Mesenchymal stem cell (in vitro differentiated cells and primary cell): ENCODE measurements at regions not wholly inside any gene's neighbourhood (a gene's known extent, or its start where the extent isn't known, plus 50 kb on each side); places are given as distances from the start of the nearest gene placed in this dataset.
A peak's percentile ranks its signal among the peaks of the same experiment; 100 is the strongest.

Source experiments
- DNase-seq: peaks from one replicate; pipeline ENCODE4 v3.0.0-alpha.2; 2013
- H2AFZ ChIP-seq: one replicate; pipeline ENCODE4 v1.6.1; 2013; ENCODE audit warnings: low read depth, mild to moderate bottlenecking, control low read depth, inconsistent platforms, low read length, moderate library complexity
- H2AK5ac ChIP-seq: 2 replicates; pipeline ENCODE4 v1.6.1; 2013; ENCODE audit warnings: low read length, moderate library complexity, mild to moderate bottlenecking, inconsistent platforms; ENCODE audit not compliant: severe bottlenecking
- H2BK120ac ChIP-seq: one replicate; pipeline ENCODE4 v1.6.1; 2013; ENCODE audit warnings: low read depth, mild to moderate bottlenecking, inconsistent platforms, low read length, moderate library complexity
- H2BK12ac ChIP-seq, 2 experiments: one replicate each; pipeline ENCODE4 v1.6.1; 2013; ENCODE audit warnings: inconsistent platforms in 2 of 2, low read length in 2 of 2, mild to moderate bottlenecking in 2 of 2, moderate library complexity in 2 of 2, control low read depth in 1 of 2
- H2BK15ac ChIP-seq: one replicate; pipeline ENCODE4 v1.6.1; 2013; ENCODE audit warnings: mild to moderate bottlenecking, low read depth, inconsistent platforms; ENCODE audit not compliant: poor library complexity, severe bottlenecking
- H2BK5ac ChIP-seq: 2 replicates; pipeline ENCODE4 v1.6.1; 2013; ENCODE audit warnings: low read depth, mild to moderate bottlenecking, low read length, control low read depth, inconsistent platforms; ENCODE audit not compliant: poor library complexity, severe bottlenecking
- H3K14ac ChIP-seq, 2 experiments: one replicate each; pipeline ENCODE4 v1.6.1; 2013; ENCODE audit warnings: inconsistent platforms in 2 of 2, low read length in 2 of 2, control low read depth in 1 of 2, mild to moderate bottlenecking in 1 of 2, moderate library complexity in 1 of 2
- H3K18ac ChIP-seq, 2 experiments: one replicate each; pipeline ENCODE4 v1.6.1; 2013; ENCODE audit warnings: inconsistent platforms in 2 of 2, low read length in 2 of 2, control low read depth in 1 of 2, low read depth in 1 of 2, mild to moderate bottlenecking in 1 of 2
- H3K23ac ChIP-seq, 2 experiments: one replicate each; pipeline ENCODE4 v1.6.1; 2013; ENCODE audit warnings: inconsistent platforms in 2 of 2, low read length in 2 of 2, mild to moderate bottlenecking in 2 of 2, moderate library complexity in 2 of 2, control low read depth in 1 of 2
- H3K27ac ChIP-seq: 2 replicates; pipeline ENCODE4 v1.5.1; 2013; ENCODE audit warnings: mild to moderate bottlenecking, moderate library complexity, low read length, control low read depth, inconsistent platforms; ENCODE audit not compliant: poor library complexity, severe bottlenecking
- H3K27me3 ChIP-seq, 2 experiments: 2 replicates each; pipeline versions ENCODE4 v1.6.1 to v1.7.0; 2013; ENCODE audit warnings: low read length in 2 of 2, mild to moderate bottlenecking in 2 of 2, moderate library complexity in 2 of 2, control low read depth in 1 of 2, inconsistent platforms in 1 of 2; ENCODE audit not compliant: control insufficient read depth in 1 of 2, insufficient read depth in 1 of 2
- H3K36me3 ChIP-seq, 2 experiments: 2 replicates each; pipeline versions ENCODE4 v1.6.1 to v1.7.0; 2013; ENCODE audit warnings: low read length in 2 of 2, control low read depth in 1 of 2, inconsistent platforms in 1 of 2, low read depth in 1 of 2, mild to moderate bottlenecking in 1 of 2; ENCODE audit not compliant: insufficient read depth in 2 of 2, control insufficient read depth in 1 of 2
- H3K4ac ChIP-seq, 2 experiments: one replicate each; pipeline ENCODE4 v1.6.1; 2013; ENCODE audit warnings: inconsistent platforms in 2 of 2, low read length in 2 of 2, mild to moderate bottlenecking in 2 of 2, moderate library complexity in 2 of 2, control low read depth in 1 of 2, low read depth in 1 of 2
- H3K4me1 ChIP-seq: 2 replicates; pipeline ENCODE4 v1.6.1; 2013; ENCODE audit warnings: low read depth, low read length, control low read depth; ENCODE audit not compliant: control insufficient read depth, insufficient read depth
- H3K4me2 ChIP-seq: 2 replicates; pipeline ENCODE4 v1.6.1; 2013; ENCODE audit warnings: low read length, mild to moderate bottlenecking, inconsistent platforms; ENCODE audit not compliant: poor library complexity, severe bottlenecking
- H3K4me3 ChIP-seq, 2 experiments: 2 replicates each; pipeline versions ENCODE4 v1.5.1 to v1.7.0; 2013; ENCODE audit warnings: low read length in 2 of 2, mild to moderate bottlenecking in 2 of 2, control low read depth in 1 of 2, low read depth in 1 of 2; ENCODE audit not compliant: insufficient read depth in 1 of 2
- H3K79me1 ChIP-seq: replicated peaks from 2 replicates; pipeline ENCODE4 v1.6.1; 2013; ENCODE audit warnings: mild to moderate bottlenecking, control low read depth, low read length, inconsistent platforms; ENCODE audit not compliant: poor library complexity, severe bottlenecking
- H3K9ac ChIP-seq: 2 replicates; pipeline ENCODE4 v1.7.0; 2013; ENCODE audit warnings: mild to moderate bottlenecking, low read length, moderate library complexity
- H3K9me3 ChIP-seq: 2 replicates; pipeline ENCODE4 v1.7.0; 2013; ENCODE audit warnings: mild to moderate bottlenecking, low read length; ENCODE audit not compliant: control insufficient read depth
- H4K8ac ChIP-seq: one replicate; pipeline ENCODE4 v1.6.1; 2013; ENCODE audit warnings: inconsistent platforms, mild to moderate bottlenecking, low read length, moderate library complexity
- H4K91ac ChIP-seq: one replicate; pipeline ENCODE4 v1.6.1; 2013; ENCODE audit warnings: mild to moderate bottlenecking, low read length, inconsistent platforms
- WGBS: methylation state at CpG from one replicate; pipeline ENCODE4 v1.1.7; 2013; ENCODE audit warnings: mixed read lengths; 5-methylcytosine and 5-hydroxymethylcytosine counted together

GRCh38 chr5:33321026-33321425, 119.7 kb upstream of the TARS1 start:
- no peaks in the 10 kb centered on the region for H3K36me3 ChIP-seq
- H2BK120ac ChIP-seq: no peak overlapping the region
- peak overlapping the region; percentile 55 for H3K27ac ChIP-seq
- H2AK5ac ChIP-seq: no peak overlapping the region
- H4K91ac ChIP-seq: no peak overlapping the region
- H2BK15ac ChIP-seq: no peak overlapping the region
- peak; percentile 79 for DNase-seq
- no peak overlapping the region for H3K4me3 ChIP-seq
- 7% methylated on average over 1 of the region's 1 CpG for WGBS
- no peak overlapping the region for H2BK12ac ChIP-seq
- H3K27me3 ChIP-seq: no peaks in the 10 kb centered on the region
- H3K4me1 ChIP-seq: no peaks in the 10 kb centered on the region
- no peak overlapping the region for H4K8ac ChIP-seq
- H2BK5ac ChIP-seq: no peak overlapping the region
- H3K14ac ChIP-seq: no peak overlapping the region
- no peak overlapping the region for H3K4ac ChIP-seq
- peak overlapping the region; percentile 79 for H3K9ac ChIP-seq
- H3K9me3 ChIP-seq: no peaks in the 10 kb centered on the region
- H3K4me2 ChIP-seq: no peak overlapping the region
- no peak overlapping the region for H3K23ac ChIP-seq
- no peaks in the 10 kb centered on the region for H3K79me1 ChIP-seq
- H2AFZ ChIP-seq: no peak overlapping the region
- no peak overlapping the region for H3K18ac ChIP-seq

DNA sequence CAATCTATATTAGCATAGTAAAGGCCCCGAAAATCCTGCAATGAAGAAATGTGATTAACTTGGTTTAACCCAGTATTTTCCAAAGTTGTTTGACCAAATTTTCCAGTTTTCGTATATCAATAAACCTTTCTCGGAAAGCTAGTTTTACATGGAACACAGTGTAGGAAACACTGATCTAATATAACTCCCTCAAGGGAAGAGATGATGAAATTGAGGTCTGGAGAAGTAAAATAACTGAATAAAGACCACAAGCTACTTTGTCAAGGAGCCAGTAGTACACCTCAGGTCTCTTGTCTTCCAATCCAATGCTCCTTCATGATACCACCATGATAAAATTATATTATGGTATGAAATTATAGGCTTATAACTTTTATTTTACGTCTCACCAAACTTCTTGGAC, 118.1 kb upstream of the TARS1 start:
- no peaks in the 10 kb centered on the region for H3K36me3 ChIP-seq
- no peak overlapping the region for H4K8ac ChIP-seq
- WGBS: 71% methylated on average over 1 of the region's 4 CpGs
- H3K4me3 ChIP-seq: peak overlapping the region in 1 of 2 experiments; percentile 63
- no peak for DNase-seq
- no peak overlapping the region for H2BK15ac ChIP-seq
- no peak overlapping the region for H3K4me2 ChIP-seq
- no peak overlapping the region for H2AFZ ChIP-seq
- no peak overlapping the region for H3K4ac ChIP-seq
- no peak overlapping the region for H3K23ac ChIP-seq
- H4K91ac ChIP-seq: no peak overlapping the region
- H3K4me1 ChIP-seq: no peaks in the 10 kb centered on the region
- H3K27me3 ChIP-seq: no peaks in the 10 kb centered on the region
- peak overlapping the region; percentile 89 for H3K9ac ChIP-seq
- no peak overlapping the region for H3K18ac ChIP-seq
- H2BK12ac ChIP-seq: no peak overlapping the region
- no peak overlapping the region for H2BK5ac ChIP-seq
- no peak overlapping the region for H2AK5ac ChIP-seq
- no peaks in the 10 kb centered on the region for H3K9me3 ChIP-seq
- H3K27ac ChIP-seq: no peak overlapping the region
- H2BK120ac ChIP-seq: no peak overlapping the region
- H3K79me1 ChIP-seq: no peaks in the 10 kb centered on the region
- H3K14ac ChIP-seq: no peak overlapping the region

DNA sequence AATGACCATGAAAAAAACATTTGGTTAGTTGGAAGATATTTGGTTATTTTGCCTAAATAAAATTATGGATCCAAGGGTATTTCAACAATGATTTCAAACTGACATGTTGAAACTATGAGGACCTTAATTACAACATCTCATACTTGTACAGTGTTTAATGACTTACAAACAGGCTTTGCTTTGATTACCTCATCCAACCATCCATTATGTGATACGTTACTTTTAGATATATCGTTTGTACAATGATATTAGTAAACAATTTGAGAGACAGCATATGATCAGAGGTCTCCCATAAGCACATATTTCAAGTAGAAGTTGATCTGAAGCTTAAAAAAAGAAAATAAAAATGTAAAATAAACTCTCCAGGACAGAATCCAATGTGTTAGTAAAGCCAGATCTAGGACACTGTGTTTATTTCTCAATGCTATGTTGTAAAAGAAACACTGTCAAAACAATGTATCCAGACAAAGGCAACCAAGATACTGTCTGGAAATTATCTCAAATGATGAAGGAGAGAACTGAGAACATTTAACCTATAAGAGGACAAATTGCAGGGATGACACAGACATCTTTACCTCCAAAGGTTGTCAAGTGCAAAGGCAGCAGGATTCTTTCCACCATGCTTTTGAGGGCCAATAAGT, 116.0 kb upstream of the TARS1 start:
- no CpG with 5 or more reads among the region's 2 CpGs for WGBS
- Histone ChIP-seq H3K79me1 (no peaks in the 10 kb centered on the region), H4K8ac (no peak overlapping the region), H3K14ac (no peak overlapping the region), H3K23ac (no peak overlapping the region), H2AK5ac (no peak overlapping the region), H2BK5ac (no peak overlapping the region), H3K36me3 (no peaks in the 10 kb centered on the region), H3K18ac (no peak overlapping the region), H4K91ac (no peak overlapping the region), H3K9ac (no peak overlapping the region), H3K4me1 (no peaks in the 10 kb centered on the region), H3K27me3 (no peaks in the 10 kb centered on the region), H3K4me2 (no peak overlapping the region), H2AFZ (no peak overlapping the region), H2BK15ac (no peak overlapping the region), H3K4me3 (no peak overlapping the region), H3K27ac (no peak overlapping the region), H3K9me3 (no peaks in the 10 kb centered on the region), H2BK12ac (no peak overlapping the region), H2BK120ac (no peak overlapping the region), H3K4ac (no peak overlapping the region)
- no peak for DNase-seq

DNA sequence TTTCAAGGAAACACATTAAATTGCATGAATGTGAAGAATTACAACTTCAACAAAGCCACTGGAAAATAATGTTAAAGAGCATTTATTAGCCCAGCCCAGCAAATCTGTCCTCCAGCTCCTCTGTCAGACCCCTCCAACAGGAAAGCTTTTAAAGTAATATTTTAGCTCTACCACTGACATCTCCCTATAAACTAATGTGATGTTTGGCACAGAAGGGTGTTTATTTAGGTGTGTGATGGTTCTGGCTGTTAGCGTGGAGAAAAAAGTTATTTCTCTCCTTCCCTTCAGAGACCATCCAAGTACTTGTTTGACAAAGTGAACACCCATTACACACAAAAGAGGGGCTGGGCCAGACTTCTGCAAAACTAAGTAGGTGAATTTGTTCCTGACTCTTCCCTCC, 111.9 kb upstream of the TARS1 start:
- H3K9me3 ChIP-seq: no peaks in the 10 kb centered on the region
- H2BK15ac ChIP-seq: no peak overlapping the region
- no peak overlapping the region for H3K14ac ChIP-seq
- no peak overlapping the region for H3K4ac ChIP-seq
- no peak overlapping the region for H3K4me3 ChIP-seq
- no peaks in the 10 kb centered on the region for H3K27me3 ChIP-seq
- no peak overlapping the region for H2AFZ ChIP-seq
- no peak overlapping the region for H3K18ac ChIP-seq
- H3K36me3 ChIP-seq: no peaks in the 10 kb centered on the region
- 33% methylated on average over 1 of the region's 1 CpG for WGBS
- H3K23ac ChIP-seq: no peak overlapping the region
- DNase-seq: no peak
- H3K4me2 ChIP-seq: no peak overlapping the region
- H4K8ac ChIP-seq: no peak overlapping the region
- H2BK120ac ChIP-seq: no peak overlapping the region
- no peaks in the 10 kb centered on the region for H3K4me1 ChIP-seq
- no peak overlapping the region for H3K9ac ChIP-seq
- H2AK5ac ChIP-seq: no peak overlapping the region
- H4K91ac ChIP-seq: no peak overlapping the region
- H3K27ac ChIP-seq: no peak overlapping the region
- no peak overlapping the region for H2BK5ac ChIP-seq
- H3K79me1 ChIP-seq: no peaks in the 10 kb centered on the region
- H2BK12ac ChIP-seq: no peak overlapping the region
